ENCODE measurements at regions not wholly inside any gene's neighbourhood (a gene's known extent, or its start where the extent isn't known, plus 50 kb on each side); places are given as distances from the start of the nearest gene placed in this dataset.
A peak's percentile ranks its signal among the peaks of the same experiment; 100 is the strongest.

DNA sequence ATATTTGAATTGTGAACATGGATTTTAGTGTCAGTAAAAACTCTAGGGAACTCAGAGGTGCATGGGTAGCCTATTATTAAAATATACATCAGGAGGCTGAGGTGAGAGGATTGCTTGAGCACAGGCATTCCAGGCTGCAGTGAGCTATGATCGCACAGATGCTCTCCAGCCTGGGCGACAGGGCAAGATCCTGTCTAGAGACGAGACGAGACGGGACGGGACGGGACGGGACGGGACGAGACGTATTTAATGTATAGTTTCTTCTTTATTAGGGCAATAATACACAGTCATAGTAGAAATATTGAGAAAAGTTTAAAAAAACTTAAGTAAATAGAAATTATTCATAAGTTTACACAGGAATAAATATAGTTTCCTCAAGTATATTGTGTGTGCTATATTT, 89.3 kb downstream of the DIPK2A start:
- ATAC-seq (no peak), DNase-seq (no peak)
- intact Hi-C loops (cut with DNase I) = no loop called here

DNA sequence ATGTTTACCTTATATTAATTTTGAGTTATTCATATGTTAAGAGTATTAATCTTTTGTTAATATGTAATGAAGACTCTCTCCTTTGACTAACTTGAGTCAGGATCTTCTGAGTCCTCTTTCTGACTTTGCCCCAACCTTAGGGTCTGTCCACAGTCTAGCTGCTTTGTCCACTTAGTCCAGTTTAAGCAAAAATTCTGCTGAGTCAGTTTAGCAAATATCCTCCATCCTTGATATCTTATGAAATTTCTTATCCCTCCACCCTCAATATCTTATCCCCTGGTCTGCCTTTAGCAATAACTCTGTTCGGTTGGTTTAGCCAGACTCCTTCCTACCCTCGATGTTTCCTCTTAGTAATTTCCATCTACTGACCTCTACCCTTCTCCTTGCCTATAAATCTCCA, 91.7 kb downstream of the DIPK2A start:
- DNase-seq (no peak), ATAC-seq (no peak)
- intact Hi-C loops (cut with DNase I) = no loop called here

DNA sequence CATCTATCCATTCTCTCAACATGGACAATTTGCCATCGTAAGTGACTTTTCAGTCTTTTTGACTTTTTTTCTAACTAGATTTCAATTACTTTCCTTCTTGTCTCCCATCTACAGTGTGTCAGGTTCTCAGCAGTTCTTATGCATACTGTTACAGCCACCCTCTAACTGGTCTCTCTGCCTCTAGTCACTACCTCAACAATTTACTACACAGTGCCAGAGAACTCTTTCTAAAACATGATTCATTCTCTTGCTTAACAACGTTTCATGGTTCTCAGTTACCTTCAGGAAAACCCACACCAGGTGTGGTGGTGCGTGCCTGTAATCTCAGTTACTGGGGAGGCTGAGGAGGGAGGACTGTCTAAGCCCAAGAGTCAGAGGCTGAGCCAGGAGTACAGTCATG, 95.4 kb downstream of the DIPK2A start:
- intact Hi-C loops (cut with DNase I) = no loop called here
- no peak for ATAC-seq

GRCh38 chr3:144073698-144074097, 102.1 kb downstream of the DIPK2A start:
- no peak for ATAC-seq

More for the DNA sequence above, 95.4 kb downstream of the DIPK2A start:
- DNase-seq = no peak

GRCh38 chr3:144079634-144080033, 108.0 kb downstream of the DIPK2A start:
- ATAC-seq (no peak), DNase-seq (no peak)
- intact Hi-C loops (cut with DNase I) = no loop called here

More at GRCh38 chr3:144073698-144074097, 102.1 kb downstream of the DIPK2A start:
- DNase-seq = no peak
- intact Hi-C loops (cut with DNase I) = no loop called here

DNA sequence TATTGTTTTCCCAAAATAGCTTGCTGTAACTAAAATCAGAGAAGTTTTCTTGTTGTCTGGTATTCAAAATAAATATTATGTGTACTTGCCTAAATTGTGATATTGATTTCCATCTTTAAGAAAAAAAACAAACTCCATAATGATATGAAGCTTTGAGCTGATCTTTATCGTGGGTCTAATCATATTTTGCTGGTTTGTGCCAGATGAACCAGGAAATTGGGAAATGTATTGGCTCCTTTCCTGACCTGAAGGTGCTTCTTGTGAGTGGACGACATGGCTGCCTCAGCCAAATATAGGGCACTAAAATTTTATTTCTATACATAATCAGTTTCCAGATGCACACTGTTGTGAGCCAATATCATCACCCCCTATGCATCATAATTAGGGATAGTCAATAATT, 113.3 kb downstream of the DIPK2A start:
- intact Hi-C loops (cut with DNase I) = no loop called here
- ATAC-seq = no peak
- no peak for DNase-seq

DNA sequence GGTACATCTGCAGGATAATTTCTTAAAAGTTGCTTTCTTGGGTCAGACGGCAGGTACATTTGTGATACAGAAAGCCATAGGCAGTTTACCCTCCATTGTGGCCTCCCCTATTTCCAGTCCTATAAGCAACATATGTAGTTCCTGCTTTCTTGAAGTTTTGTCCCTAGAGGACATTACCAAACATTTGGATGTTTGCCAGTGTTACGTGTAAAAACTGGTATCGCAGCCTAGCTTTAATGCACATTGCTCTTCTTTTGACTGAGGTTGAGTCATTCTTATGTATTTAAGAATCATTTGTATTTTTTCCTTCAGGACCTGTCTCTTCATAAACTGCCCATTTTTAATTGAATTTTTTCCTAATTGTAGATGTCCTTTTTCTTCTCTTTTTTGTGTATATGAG, 114.3 kb downstream of the DIPK2A start:
- intact Hi-C loops (cut with DNase I) = no loop called here
- no peak for ATAC-seq
- DNase-seq = no peak

- intact Hi-C loops (cut with DNase I) = no loop called here
- no peak for ATAC-seq
- no peak for DNase-seq
Observed at GRCh38 chr3:144096016-144096415, 124.4 kb downstream of the DIPK2A start.

GRCh38 chr3:144097163-144097562, 125.5 kb downstream of the DIPK2A start:
- intact Hi-C loops (cut with DNase I) = no loop called here
- ATAC-seq = no peak
- no peak for DNase-seq

- no peak for ATAC-seq
- DNase-seq = no peak
- intact Hi-C loops (cut with DNase I) = no loop called here
Observed at GRCh38 chr3:144098691-144099090, 127.1 kb downstream of the DIPK2A start.

DNA sequence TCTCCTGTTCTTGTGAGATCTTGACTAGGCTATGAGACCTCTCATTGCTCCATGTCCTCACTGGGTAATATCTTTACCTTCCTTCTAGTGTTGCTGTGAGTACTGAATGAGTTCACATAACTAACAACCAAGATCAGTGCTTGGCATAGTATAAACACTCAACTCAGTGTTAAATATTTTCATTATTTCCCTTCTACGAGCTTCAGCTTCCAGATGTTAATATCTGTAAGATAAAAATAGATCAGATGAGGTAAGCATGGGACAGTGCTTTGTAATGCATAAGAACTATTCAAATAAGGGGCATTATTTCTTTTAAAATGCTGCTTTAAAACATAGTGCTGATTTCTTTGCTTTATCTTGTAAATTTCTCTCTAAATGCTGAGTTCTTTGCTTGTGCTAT, 130.8 kb downstream of the DIPK2A start:
- DNase-seq (no peak), ATAC-seq (no peak)
- intact Hi-C loops (cut with DNase I) = no loop called here

DNA sequence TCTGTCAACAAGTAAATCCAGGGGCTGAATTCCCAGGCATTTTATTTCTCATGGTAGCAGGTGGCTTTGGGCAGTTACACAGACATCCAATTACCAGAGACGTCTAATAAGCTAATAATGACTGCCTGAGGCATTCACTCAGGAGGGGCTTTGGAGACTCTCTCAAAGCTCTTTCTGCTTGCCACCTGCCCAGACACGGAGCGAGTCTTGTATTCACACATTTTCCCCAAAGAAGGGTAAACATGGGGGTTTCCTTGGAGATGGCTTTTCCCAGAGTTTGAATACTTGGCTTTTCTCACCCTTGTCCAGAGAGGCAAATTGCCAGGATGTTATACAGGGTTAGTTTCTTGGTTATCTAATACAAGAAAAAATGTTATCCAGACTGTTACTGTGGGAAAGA, 132.6 kb downstream of the DIPK2A start:
- ATAC-seq = peak; percentile 34 to 49
- DNase-seq = no peak
- intact Hi-C loops (cut with DNase I) = no loop called here

- no peak for ATAC-seq
- DNase-seq = no peak
- intact Hi-C loops (cut with DNase I) = no loop called here
Observed at GRCh38 chr3:144104679-144105078, 133.1 kb downstream of the DIPK2A start.

- intact Hi-C loops (cut with DNase I) = no loop called here
- no peak for DNase-seq
- ATAC-seq = peak in 1 of 2 donors; percentile 69
Observed at GRCh38 chr3:144105542-144105941, 133.9 kb downstream of the DIPK2A start.

DNA sequence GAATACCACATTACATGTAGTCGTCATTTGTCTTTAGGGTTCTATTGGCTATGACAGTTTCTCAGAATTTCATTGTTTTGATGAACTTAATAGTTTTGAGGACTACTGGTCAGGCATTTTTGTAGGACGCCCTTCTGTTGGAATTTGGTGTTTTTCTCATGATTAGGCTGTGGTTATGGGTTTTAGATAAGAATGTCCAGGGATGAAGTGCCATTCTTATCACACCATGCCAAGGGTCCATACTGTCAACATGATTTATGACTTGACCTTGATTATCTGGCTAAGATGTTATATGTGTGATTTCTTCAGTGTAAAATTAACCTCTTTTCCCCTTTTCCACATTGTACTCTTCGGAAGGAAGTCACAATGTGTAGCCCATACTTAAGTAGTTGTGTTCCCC, 135.3 kb downstream of the DIPK2A start:
- intact Hi-C loops (cut with DNase I) = no loop called here
- no peak for ATAC-seq

GRCh38 chr3:144107923-144108322, 136.3 kb downstream of the DIPK2A start:
- DNase-seq (no peak), ATAC-seq (no peak)
- intact Hi-C loops (cut with DNase I) = no loop called here

More for the DNA sequence above, 135.3 kb downstream of the DIPK2A start:
- no peak for DNase-seq

DNA sequence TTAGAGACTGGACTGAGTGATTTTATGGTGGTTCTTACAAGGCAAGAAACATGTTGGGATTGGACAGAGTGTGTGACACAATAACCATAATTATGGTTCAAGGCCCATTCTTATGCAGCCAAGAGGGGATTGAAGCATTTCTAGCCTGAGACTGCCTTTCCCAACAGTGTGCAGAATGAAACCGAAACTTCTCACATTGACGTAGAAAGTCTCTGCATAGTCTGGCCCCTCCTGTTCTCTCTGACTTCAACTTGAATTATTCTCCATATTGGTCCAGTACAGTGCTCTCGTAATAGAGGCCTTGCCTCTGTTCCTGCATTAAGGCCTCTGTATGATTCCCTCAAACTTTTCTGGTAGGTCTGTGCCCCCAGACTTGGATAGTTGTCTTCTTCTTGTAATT, 138.3 kb downstream of the DIPK2A start:
- DNase-seq = no peak
- ATAC-seq = peak; percentile 50 to 80
- intact Hi-C loops (cut with DNase I) = no loop called here

- intact Hi-C loops (cut with DNase I) = no loop called here
- ATAC-seq = peak in 1 of 2 donors; percentile 68
- DNase-seq = no peak
Observed at GRCh38 chr3:144112036-144112435, 140.4 kb downstream of the DIPK2A start.

GRCh38 chr3:144112437-144112836, 140.8 kb downstream of the DIPK2A start:
- ATAC-seq = no peak
- no peak for DNase-seq
- intact Hi-C loops (cut with DNase I) = no loop called here

- no peak for ATAC-seq
- intact Hi-C loops (cut with DNase I) = no loop called here
- no peak for DNase-seq
Observed at GRCh38 chr3:144114767-144115166, 143.1 kb downstream of the DIPK2A start.

GRCh38 chr3:144119633-144120032, 148.0 kb downstream of the DIPK2A start:
- ATAC-seq (no peak), DNase-seq (no peak)
- intact Hi-C loops (cut with DNase I) = no loop called here

DNA sequence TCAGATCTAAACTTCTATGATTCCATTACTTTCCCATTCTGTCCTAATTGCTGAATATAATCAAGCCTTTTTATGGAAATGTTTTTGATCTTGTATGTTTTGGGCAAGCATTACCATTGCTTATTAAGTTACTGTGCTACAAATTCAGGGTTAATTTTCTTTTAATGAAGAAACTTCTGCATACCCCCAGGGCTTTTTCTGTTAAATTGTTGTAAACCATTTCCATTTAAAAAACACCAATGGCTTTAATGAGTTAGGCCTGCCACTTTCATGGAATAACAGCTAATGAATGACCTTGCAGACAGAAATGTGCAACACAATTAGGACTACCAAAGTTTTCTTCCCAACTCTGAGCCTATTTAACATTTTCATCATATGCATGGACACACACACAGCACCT, 150.0 kb downstream of the DIPK2A start:
- ATAC-seq (no peak), DNase-seq (no peak)
- intact Hi-C loops (cut with DNase I) = no loop called here

All from left cardiac atrium (tissue), 4 donors.